C4-2B (cell line): ENCODE measurements at regions not wholly inside any gene's neighbourhood (a gene's known extent, or its start where the extent isn't known, plus 50 kb on each side); places are given as distances from the start of the nearest gene placed in this dataset.

Experiments used
- ZFX ChIP-seq: fragments of 450-650 bp; IDR thresholded peaks from 2 replicates; pipeline ENCODE4 v1.6.1; 2017
- TF ChIP-seq, protein P1 (sequence below): fragments of 450-650 bp; conservative IDR thresholded peaks from 2 replicates; pipeline ENCODE4 v1.5.1; 2017; ENCODE audit warnings: mild to moderate bottlenecking

DNA sequence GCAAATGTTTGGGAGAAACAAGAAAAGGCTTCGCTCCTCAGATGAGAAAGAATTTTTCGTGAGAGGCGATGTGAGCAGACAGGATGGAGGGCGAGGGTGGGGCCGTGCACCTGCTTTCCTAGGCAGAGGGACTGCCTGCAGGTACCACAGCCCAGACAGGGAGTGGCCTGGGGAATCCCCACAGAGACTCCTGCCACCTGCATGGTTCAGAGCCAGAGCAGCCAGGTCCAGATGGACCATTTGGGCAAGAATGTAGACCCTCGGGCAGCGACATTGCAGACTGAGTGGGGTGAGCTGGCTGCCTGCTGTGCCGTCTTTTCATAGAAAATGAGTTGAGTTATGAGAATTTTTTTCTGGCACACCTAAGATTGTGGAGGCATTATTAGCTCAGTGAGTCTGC, 216.8 kb downstream of the SNX10 start:
- TF ChIP-seq, protein P1, sequence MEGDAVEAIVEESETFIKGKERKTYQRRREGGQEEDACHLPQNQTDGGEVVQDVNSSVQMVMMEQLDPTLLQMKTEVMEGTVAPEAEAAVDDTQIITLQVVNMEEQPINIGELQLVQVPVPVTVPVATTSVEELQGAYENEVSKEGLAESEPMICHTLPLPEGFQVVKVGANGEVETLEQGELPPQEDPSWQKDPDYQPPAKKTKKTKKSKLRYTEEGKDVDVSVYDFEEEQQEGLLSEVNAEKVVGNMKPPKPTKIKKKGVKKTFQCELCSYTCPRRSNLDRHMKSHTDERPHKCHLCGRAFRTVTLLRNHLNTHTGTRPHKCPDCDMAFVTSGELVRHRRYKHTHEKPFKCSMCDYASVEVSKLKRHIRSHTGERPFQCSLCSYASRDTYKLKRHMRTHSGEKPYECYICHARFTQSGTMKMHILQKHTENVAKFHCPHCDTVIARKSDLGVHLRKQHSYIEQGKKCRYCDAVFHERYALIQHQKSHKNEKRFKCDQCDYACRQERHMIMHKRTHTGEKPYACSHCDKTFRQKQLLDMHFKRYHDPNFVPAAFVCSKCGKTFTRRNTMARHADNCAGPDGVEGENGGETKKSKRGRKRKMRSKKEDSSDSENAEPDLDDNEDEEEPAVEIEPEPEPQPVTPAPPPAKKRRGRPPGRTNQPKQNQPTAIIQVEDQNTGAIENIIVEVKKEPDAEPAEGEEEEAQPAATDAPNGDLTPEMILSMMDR = no peak
- no peak for TF ChIP-seq ZFX
